ENCODE measurements at regions not wholly inside any gene's neighbourhood (a gene's known extent, or its start where the extent isn't known, plus 50 kb on each side); places are given as distances from the start of the nearest gene placed in this dataset.

DNA sequence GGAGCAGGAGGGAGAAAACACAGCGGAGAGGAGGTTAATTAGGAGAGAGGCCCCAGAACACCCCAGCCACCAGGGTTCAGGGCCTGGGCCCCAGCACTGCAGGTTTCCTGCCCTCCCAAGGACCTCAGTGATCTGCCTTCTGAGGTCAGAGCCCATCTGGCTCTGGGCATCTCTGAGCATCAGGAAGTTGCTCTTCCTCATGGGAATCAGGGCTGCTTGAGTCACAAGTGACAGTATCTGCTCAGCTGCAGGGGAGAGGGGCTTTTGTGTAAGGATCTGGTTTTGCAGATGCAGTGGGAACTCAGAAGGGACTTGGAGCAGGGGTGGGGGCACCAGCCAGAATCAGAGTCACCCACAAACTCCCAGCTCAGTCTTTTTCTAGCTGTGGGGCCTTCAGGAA lies 472.1 kb downstream of the PTPRU start:
- TF ChIP-seq POLR2A (IDR thresholded peaks at IDR 0.05; ENCODE audit: low read length) = no peak
- no peak for TF ChIP-seq GATA1 (IDR thresholded peaks at IDR 0.05; ENCODE audit: low read depth, low read length)

All from erythroblast (primary cell).